NCI-H1092 treated with DMSO at 0.1 percent for 48 hours (cell line): ENCODE measurements at regions not wholly inside any gene's neighbourhood (a gene's known extent, or its start where the extent isn't known, plus 50 kb on each side); places are given as distances from the start of the nearest gene placed in this dataset.
"Not testable (repeated sequence)": the region's sequence is repeated elsewhere in the genome, so short reads cannot be mapped to it uniquely, and the experiment has no call there.

Source experiments
- DNase-seq: peaks from one replicate; lab custom pipeline; 2025; lab: John Stamatoyannopoulos, UW

DNA sequence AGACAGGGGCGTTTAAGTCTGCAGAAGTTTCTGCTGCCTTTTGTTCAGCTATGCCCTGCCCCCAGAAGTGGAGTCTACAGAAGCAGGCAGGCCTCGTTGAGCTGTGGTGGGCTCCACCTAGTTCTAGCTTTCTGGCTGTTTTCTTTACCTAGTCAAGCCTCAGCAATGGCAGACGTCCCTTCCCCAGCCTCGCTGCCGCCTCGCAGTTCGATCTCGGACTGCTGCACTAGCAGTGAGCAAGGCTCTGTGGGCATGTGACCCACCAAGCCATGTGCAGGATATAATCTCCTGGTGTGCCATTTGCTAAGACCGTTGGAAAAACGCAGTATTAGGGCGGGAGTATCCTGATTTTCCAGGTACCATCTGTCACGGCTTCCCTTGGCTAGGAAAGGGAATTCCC lies 742.7 kb upstream of the NRXN1 start:
- not testable (repeated sequence) for DNase-seq

DNA sequence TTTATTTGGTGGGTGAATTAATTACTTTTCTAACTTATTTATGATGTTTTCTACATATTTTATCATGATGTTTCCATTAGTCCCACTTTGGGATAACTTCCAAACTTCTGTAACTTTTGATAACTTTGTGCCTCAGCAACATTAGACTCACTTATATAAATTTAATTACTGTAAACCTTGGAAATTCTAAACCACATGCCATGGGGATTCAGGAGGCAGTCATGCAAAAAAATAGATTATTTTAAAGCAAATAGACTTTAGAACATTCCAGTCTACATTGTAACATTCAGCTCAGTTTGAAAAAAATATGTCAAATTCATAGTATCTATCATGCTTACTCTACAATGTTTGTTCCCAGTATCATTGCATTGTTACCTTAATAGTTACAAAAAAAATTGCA lies 728.5 kb upstream of the NRXN1 start:
- DNase-seq, result no peak

DNA sequence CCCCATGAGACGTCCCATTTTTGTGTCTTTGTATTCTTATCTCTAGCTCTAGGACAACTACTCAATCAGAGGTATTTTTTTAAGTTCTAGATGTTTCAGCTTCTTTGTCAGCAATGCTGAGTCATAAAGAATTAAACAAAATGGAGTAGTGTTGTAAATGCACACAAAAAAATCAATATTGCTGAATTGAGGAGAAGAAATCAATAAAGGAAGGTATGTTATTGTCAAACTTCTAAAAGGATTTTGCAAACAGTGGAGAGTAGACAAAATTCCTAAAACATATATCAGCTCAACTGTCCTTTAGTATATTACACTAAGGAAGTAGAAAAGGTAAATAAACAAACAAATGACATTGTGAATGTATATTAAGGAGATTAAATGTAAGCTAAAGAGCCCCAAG lies 726.1 kb upstream of the NRXN1 start:
- DNase-seq, result no peak

DNA sequence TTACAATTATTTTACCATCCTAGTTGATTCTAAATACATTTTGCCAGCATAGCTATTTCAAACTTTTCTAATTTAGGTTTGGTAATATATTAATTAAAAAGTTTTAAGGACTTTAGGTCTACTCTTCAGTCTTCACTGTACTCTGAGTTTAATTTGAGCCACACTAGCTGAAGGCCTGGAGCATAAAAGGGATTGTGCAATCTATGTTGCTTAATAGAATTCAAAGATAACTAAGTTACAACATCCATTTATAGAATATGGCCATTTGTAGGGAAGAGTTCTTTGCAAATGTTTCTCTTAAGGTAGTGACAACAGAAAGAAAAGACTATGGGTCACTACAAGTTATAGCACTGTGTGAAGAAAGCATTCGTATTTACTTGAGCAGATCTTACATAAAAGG lies 702.2 kb upstream of the NRXN1 start:
- DNase-seq, result no peak

DNA sequence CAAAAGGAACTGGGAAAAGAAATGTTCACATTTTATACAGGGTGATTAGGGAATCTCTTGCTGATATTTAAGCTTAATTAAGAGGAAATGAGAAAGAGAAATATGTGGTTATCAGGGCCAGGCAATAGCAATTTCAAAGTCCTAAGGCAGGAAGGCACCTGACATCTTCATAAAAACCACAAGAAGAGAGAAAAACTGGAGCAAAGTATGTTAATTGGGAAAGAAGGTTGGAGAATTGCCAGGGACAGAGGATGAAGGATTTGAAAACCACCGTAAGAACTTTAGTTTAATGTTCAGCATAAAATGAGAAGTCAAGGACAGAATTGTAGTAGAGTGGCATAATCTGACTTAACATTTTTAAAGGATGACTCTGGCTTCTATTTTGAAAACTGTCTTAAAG lies 691.8 kb upstream of the NRXN1 start:
- DNase-seq, result no peak

DNA sequence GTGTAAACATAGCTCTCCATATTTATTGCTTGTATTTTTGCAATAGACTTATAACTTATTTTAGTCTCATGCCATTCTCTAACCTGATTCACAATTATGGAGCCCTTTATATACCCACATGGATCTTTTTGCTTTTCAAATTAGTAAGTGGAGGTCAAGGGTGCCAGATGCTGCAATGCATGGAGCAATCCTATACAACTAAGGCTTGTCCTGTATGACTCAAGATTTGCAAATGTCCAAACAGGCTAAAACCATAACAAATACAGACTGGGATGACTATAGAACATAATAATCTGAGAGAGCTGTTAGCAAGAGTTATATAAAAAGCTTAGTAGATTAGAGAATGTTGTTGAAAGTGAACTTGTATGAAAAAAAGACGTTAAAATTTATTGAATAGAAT lies 690.4 kb upstream of the NRXN1 start:
- DNase-seq, result no peak

DNA sequence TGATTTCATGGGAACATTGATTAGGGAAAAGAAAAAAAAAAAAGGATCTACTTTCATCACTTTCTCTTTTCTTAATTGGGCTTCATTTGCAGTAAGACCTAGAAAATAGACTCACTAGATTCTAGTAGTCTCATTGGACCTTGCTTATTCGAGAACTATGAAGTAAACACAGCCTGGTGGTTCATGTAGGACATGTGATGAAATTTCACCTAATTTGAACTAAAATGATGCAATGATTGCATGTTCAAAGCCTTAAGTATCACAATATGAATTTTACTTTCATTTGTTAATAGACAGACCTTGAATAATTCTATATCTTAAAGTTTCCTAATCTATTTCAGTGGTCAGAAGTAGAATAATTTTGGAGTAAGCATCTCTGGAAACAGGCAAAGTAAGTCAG lies 688.9 kb upstream of the NRXN1 start:
- DNase-seq, result no peak

DNA sequence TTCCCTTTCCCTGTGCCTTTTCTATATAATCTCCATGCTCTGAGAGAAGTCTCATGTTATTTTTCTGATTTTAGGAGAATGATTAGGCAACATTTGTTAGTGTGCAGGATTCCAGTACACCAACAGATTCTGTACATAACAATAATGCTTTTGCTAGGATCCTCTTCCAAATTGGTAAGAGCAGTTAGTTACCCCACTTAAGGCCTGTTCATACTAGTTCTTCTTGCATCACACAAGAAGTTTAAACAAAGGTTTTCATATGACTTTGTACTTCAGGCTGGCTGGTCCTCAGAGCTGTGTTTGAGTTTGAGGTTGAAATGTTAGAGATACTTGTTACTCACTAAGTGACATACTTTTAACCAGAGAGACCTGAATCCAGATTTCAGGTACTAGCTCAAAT lies 686.9 kb upstream of the NRXN1 start:
- DNase-seq, result no peak

DNA sequence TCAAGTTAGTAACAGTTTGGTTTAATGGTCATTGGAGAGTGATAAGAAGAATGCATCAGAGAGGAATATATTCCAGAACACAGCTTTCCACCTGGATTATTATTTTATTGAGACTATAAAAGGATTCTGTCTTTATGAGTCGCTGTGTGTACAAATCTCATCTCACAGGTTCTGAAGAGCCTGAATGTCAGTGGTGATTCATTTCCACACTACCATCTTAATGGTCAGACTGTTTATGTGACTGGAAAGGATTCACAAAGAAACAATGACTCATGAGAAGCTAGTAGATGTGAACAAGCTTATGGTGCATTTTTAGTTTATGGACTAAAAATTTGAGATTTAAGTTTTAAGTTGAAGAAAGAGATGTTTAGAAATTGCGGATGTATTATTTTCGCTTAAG lies 685.4 kb upstream of the NRXN1 start:
- DNase-seq, result no peak

DNA sequence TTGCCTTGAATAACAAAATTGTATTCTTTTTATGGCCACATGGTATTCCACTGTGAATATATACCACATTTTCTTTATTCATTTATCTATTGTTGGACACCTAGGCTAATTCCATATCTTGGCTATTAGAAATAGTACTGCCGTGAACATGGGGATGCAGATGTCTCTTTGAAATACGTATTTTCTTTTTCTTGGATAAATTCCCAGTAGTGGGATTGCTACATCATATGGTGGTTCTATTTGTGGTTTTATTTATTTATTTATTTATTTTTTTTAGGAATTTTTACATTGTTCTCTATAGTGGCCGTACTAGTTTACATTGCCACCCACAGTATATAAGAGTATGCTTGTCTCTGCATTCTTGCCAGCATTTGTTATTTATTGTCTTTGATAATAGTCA lies 679.8 kb upstream of the NRXN1 start:
- no peak for DNase-seq

DNA sequence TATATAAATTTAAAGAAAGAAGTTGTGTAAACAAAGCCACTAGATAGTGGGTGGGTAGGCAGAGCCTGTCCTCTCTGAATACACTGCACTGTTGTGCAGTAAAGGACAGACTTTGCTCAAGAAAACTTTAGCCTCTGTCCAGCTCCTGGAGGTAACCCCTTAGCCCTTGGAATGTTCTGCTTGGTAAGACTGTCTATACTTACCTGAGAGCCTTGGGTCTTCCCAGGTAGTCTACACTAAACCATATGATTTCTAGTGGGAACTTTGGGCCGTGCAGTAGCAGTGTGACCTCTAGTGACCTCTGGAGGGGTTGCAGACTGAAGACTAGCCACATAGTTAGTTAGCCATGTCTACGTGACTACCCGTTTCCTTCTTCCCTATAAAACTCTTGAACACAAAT lies 678.3 kb upstream of the NRXN1 start:
- peak; percentile 2 for DNase-seq

DNA sequence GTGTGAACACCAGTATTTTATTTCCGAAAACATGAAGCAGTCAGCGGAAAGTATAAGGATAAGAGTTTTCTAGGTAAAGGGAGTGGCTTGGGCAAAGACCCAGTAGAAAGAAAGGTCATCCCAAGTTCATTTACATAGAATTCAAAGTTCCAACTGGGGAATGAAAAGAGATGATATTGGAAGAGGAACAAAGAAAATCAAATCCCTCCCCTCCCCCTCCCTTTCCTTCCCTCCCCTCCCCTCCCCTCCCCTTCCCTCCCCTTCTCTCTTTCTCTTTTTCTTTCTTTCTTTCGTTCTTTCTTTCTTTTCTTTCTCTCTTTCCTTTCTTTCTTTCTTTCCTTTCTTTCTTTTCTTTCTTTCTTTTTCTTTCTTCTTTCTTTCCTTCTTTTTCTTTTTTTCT lies 675.7 kb upstream of the NRXN1 start:
- DNase-seq, result no peak

DNA sequence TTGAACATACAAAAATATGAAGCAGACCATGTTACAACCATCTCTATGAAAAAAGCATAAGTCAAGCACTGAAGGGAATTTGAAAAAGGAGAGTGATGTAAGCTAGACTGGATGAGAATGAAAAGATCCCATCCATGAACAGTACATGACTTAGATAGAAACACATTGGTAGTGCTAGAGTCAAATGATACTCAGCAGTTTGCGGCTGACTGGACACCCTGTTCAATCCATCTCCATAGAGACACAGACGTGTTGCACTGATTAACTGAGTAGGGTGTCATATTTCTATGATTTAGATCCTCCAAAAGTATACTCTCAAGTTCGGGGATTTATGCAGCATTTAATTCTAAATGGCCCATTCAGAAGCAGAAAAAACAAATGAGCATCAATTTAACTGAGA lies 674.3 kb upstream of the NRXN1 start:
- DNase-seq, result peak; percentile 41

DNA sequence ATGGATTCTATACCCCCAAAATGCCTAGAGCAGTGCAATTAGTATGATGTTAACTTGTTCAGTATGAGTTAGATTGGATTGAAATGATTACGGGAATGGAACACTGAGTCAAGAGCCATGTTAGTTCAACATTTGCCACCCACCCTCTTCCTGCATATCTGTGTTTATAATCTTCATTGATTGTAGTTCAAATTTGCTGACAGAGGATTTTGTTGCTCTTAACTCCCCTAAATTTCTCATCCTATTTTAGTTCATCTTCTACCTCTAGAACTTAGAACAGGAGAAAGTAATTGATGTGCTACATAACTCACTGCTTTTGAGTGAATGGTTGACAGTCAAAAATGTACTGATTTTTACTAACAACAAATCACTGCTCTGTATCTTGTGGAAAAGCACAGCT lies 673.5 kb upstream of the NRXN1 start:
- DNase-seq, result no peak

DNA sequence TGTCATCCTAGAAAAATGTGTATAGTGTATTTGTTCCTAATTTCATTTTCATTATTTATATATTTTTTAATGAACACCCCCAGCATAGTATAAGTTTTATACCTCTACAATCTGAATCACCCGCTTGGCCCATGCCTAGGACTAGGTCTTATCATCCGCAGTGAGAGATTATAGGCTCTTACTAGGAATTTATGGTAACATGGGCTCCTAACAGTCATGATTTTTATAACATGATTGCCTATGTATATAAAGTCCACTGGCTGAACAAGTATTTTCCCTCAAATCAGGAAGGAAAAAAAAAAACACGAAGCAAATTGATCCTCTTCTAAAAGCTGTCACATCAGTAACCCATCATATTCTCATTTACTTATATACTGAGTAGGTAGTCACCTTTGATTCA lies 666.1 kb upstream of the NRXN1 start:
- no peak for DNase-seq

DNA sequence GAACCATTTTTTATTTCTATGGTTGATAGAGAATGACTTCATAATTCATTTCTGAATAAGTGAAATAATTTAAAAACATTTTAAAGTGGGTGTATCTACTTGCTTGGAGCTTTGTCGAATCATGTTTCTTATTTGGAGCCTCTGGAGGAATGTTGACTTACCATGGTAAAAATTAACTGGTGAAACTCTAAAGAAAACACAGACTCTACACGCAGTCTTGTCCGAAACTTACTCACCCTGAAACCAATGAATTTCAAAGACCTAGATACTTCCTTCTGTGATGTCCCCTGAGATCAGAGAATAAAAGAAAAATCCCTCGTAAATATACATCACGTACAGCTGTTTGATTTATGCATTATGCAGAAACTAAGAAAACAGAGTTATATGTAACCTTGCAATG lies 665.2 kb upstream of the NRXN1 start:
- DNase-seq, result no peak

DNA sequence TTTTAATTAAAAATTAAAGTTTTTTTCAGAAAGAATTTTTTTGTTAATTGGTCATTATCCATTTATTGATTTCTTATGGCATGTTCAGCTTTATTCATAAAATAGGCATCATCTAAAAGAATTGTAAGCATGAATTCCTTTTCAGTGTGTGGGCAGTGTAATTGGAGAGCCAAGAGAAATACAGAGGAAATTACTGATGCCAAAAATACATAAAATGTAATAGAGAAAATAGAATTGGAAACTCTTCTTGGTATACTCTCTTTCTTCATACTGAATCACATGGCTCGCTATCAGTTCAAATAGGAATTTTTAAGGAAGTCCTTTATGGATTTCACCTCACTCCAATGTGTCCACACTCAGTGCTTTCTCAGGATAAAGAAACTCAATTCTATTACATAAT lies 663.6 kb upstream of the NRXN1 start:
- no peak for DNase-seq

DNA sequence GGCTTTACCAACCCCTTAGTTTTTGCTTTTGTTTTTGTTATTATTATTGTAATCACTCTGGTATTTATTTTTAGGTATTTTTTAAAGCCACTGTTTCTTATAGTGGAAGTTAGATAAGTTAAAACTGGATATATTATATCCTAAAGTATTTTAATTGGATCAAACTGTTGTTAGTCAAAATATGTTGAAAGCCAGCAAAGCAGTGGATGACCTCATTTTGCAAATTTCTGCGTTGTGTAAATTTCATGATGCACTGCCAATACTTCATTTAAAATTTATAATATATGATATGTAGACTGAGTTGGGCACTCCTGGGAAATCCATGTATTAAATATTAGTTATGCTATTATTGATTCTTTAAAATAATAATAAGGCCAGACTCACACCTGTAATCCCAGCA lies 661.7 kb upstream of the NRXN1 start:
- no peak for DNase-seq

DNA sequence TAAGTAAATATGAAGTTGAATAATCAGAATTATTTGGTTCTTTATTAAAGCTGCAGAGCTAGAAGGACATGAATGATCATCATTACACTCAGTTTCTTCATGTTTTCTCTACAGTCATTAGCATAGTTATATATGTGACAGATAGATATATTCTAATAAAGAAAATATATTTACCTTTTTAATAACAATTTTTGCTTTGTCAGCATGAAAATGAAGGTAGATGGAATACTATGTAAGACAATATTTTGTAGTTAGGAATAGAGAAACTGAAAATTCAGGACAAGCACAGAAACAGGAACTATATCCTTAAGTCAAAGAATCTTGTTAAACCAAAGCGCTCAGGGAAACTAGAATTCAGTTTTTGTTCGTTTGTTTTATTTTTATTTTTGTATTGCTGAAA lies 649.9 kb upstream of the NRXN1 start:
- no peak for DNase-seq

DNA sequence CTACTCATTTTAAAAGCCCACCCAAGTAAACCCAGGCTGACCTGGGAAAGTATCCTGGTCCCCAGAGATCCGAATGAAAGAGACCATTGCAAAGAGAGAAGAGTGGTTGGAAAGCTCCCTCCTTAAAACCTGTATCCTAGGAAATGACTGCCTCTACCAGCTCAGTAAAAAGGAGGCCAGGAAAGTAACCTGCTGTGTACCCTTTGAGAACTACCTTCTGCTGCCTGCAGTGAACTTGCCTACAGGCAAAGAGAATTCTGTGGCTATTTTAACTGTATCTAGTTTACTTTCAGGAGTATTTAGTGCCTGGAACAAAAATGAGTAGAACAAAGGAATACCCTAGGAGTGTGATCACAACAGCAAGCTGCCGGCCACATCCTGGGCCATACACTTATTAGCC lies 641.7 kb upstream of the NRXN1 start:
- no peak for DNase-seq

DNA sequence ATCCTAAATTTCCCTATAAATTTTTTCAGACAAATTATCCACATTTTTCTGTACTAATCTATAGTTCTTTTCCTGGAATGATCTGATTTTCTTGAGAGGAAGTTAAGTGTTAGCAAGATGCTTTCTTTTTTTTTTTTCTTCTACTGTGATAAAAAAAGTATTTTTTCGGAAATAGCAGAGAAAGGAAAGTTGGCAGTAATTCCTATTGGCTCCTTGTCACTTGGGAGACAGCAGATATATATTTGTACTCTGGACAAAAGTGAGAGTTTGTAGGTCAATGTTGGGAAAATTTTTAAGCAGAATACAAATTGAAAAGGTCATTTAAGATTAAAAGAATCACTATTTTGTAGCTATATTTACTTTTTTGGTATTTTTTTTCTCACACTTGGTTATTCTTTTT lies 635.7 kb upstream of the NRXN1 start:
- no peak for DNase-seq

DNA sequence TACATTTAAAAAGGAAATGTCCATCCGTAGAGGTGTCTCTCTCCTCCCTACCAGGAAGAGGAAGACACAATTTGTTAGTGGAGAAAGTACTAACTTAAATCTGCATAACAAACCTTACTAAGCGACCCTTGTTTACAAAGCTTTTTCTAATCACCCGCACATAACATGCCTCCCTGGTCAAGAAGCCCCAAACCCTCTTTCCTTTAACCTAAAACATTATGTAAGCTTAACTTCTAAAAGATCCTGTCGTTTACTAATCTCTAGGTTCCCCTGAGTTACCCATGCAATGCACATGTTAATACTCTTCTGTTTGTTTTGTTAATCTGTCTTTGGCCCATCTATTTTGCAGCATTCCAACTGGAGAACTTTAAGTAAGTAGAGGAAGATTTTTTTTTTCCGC lies 630.3 kb upstream of the NRXN1 start:
- no peak for DNase-seq

DNA sequence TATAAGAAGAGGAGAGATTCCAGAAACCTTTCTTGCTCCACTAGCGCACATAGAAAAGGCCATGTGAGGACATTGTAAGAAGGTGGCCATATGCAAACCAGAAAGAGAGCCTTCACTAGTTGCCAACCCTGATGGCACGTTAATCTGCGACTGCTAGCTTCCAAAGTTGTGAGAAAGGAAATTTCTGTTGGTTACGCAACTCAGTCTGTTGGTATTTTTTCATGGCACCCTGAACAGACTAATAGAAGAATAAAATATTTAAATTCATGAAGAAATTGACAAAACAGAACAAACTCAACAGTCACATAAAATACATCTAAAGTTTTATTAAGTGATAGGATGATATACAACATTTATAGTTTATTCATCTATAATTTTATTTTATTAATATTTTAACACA lies 625.9 kb upstream of the NRXN1 start:
- DNase-seq, result no peak

DNA sequence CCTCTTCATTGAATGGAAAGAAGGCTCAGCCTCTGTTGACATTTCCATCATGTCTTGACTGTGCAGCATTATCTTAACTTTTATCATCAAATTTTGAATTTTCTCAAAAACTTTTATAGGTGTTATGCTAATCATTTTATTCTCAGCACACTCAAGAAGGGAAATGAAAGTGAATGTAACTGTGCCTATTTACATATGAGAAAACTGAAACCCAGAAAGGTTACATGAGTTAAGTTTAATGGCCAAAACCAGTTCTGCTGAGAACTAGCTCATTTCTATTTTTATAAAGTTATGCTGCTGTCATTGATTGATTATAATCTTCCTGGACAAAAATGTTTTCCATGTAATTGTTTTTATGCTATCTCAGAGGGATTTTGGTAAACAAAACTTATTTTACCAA lies 618.8 kb upstream of the NRXN1 start:
- DNase-seq, result no peak

DNA sequence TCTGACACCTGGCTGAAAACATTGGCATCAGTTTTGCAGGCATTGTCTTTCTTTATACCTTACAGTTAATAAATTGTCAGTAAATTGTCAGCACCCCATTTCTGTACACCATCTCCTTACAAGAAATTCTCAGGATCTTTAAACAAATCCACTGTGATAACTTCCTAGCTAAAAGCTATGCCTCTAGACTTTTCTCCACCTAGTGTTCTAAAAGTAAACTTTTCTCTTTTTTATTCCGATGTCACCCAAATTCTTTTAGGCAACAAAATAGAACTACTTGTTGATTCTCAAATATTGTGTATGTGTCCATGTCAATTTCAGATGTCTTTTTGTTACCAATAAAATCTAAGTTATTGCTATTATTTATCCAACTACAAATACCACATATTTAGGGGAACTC lies 617.4 kb upstream of the NRXN1 start:
- DNase-seq, result no peak

DNA sequence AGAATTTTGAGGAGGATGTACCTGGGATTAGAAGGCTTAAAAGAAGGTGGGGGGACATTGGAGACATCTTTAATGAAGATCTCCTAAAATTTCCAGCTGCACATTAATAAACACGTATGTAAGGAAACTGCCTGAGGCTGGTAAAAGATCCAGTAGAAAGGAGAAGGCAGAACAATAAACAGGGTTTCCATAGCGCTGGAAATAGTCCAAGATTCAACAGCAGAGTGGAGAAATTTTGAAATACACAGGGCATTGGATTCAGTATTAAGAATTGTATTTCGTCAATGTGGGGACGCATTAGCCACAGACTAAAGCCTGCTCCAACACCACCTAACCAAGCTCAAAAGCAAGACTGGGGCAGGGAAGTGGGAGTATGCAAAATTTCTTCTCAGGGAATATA lies 606.9 kb upstream of the NRXN1 start:
- no peak for DNase-seq
